Astrocyte of the cerebellum (primary cell): ENCODE measurements at regions not wholly inside any gene's neighbourhood (a gene's known extent, or its start where the extent isn't known, plus 50 kb on each side); places are given as distances from the start of the nearest gene placed in this dataset.

ENCODE experiments used
- DNase-seq: peaks from one replicate; pipeline ENCODE4 v3.0.0-alpha.2; 2011; ENCODE audit warnings: low read depth
- H3K4me3 ChIP-seq: 2 replicates; pipeline ENCODE4 v1.5.1; 2011; ENCODE audit warnings: mild to moderate bottlenecking, low read depth, low read length, moderate library complexity
- CTCF ChIP-seq: IDR thresholded peaks from 2 replicates; pipeline ENCODE4 v1.5.1; 2012; ENCODE audit warnings: low read length, low read depth, moderate library complexity, mild to moderate bottlenecking; ENCODE audit errors: missing control alignments
- in situ Hi-C: cut with HindIII; loops from 2 replicates; pipeline ENCODE4 v1.10.0; 2017; ENCODE audit warnings: low sequenced_read_pairs

- no peak for TF ChIP-seq CTCF
- no peak for DNase-seq
- no peak overlapping the region for H3K4me3 ChIP-seq
- in situ Hi-C loops: no loop called here
Observed at GRCh38 chr1:114258633-114259032, 105.0 kb upstream of the SYT6 start.

- no peak for DNase-seq
- H3K4me3 ChIP-seq: no peak overlapping the region
- in situ Hi-C loops: no loop called here
- TF ChIP-seq CTCF: no peak
Observed at GRCh38 chr1:114258074-114258473, 104.4 kb upstream of the SYT6 start.

- in situ Hi-C loops: no loop called here
- DNase-seq: no peak
- TF ChIP-seq CTCF: no peak
- H3K4me3 ChIP-seq: no peak overlapping the region
Observed at GRCh38 chr1:114257554-114257953, 103.9 kb upstream of the SYT6 start.

- no peak for TF ChIP-seq CTCF
- in situ Hi-C loops: no loop called here
- no peak for DNase-seq
- no peak overlapping the region for H3K4me3 ChIP-seq
Observed at GRCh38 chr1:114253900-114254299, 100.2 kb upstream of the SYT6 start.

- TF ChIP-seq CTCF: no peak
- in situ Hi-C loops: no loop called here
Observed at GRCh38 chr1:114251573-114251939, 97.9 kb upstream of the SYT6 start.

GRCh38 chr1:114250683-114251572 lies 97.3 kb upstream of the SYT6 start:
- TF ChIP-seq CTCF: no peak
- H3K4me3 ChIP-seq: no peak overlapping the region
- no peak for DNase-seq
- in situ Hi-C loops: no loop called here

More at GRCh38 chr1:114251573-114251939, 97.9 kb upstream of the SYT6 start:
- no peak for DNase-seq
- H3K4me3 ChIP-seq: no peak overlapping the region
